Fibroblast of villous mesenchyme (primary cell): ENCODE measurements at regions not wholly inside any gene's neighbourhood (a gene's known extent, or its start where the extent isn't known, plus 50 kb on each side); places are given as distances from the start of the nearest gene placed in this dataset.

Experiments
- DNase-seq: peaks from one replicate; pipeline ENCODE4 v3.0.0-alpha.2; 2010; ENCODE audit warnings: low read depth
- H3K4me3 ChIP-seq: 2 replicates; pipeline ENCODE4 v1.5.1; 2011; ENCODE audit warnings: low read depth, mild to moderate bottlenecking, low read length
- CTCF ChIP-seq: IDR thresholded peaks from 2 replicates; pipeline ENCODE4 v1.5.1; 2012; ENCODE audit warnings: low read depth, mild to moderate bottlenecking, low read length; ENCODE audit not compliant: insufficient read depth

GRCh38 chr2:188765522-188766470, 208.4 kb upstream of the COL3A1 start:
- peak; percentile 42 for TF ChIP-seq CTCF
- no peak overlapping the region for H3K4me3 ChIP-seq
- peak; percentile 45 for DNase-seq

GRCh38 chr2:188766471-188766856, 207.7 kb upstream of the COL3A1 start:
- H3K4me3 ChIP-seq: no peak overlapping the region

GRCh38 chr2:188767176-188767575, 207.0 kb upstream of the COL3A1 start:
- TF ChIP-seq CTCF: no peak
- no peak for DNase-seq
- no peak overlapping the region for H3K4me3 ChIP-seq

More at GRCh38 chr2:188766471-188766856, 207.7 kb upstream of the COL3A1 start:
- peak; percentile 13 for DNase-seq
- TF ChIP-seq CTCF: no peak

- no peak overlapping the region for H3K4me3 ChIP-seq
- DNase-seq: no peak
- TF ChIP-seq CTCF: no peak
Observed at GRCh38 chr2:188770296-188770695, 203.9 kb upstream of the COL3A1 start.

GRCh38 chr2:188773075-188773474, 201.1 kb upstream of the COL3A1 start:
- no peak for TF ChIP-seq CTCF
- DNase-seq: peak; percentile 78
- no peak overlapping the region for H3K4me3 ChIP-seq

GRCh38 chr2:188776634-188777033, 197.5 kb upstream of the COL3A1 start:
- H3K4me3 ChIP-seq: no peak overlapping the region
- TF ChIP-seq CTCF: no peak
- DNase-seq: peak; percentile 67
